ENCODE measurements at regions not wholly inside any gene's neighbourhood (a gene's known extent, or its start where the extent isn't known, plus 50 kb on each side); places are given as distances from the start of the nearest gene placed in this dataset.

GRCh38 chr22:48371391-48371790 lies 1456.3 kb downstream of the BRD1 start:
- Histone ChIP-seq H3K36me3 (replicated peaks in 1 of 2; ENCODE audit: control insufficient read depth in 1 of 2, insufficient read depth in 2 of 2, low read length in 2 of 2) (no peaks in the 10 kb centered on the region), H3K4me1 (ENCODE audit: insufficient read depth, low read length) (peaks cover 21% of the 10 kb centered on the region), H3K27ac (ENCODE audit: extremely low read length, insufficient read depth, low read length) (no peak overlapping the region), H3K27me3 (ENCODE audit: control insufficient read depth in 1 of 2, insufficient read depth in 2 of 2, low read length in 2 of 2) (peaks cover 5 to 48% of the 10 kb centered on the region in 2 experiments; a peak in 4 of 5 replicates), H4K20me1 (ENCODE audit: insufficient read depth, low read length) (peaks cover 18% of the 10 kb centered on the region; the same call in 1 of the 2 replicates), H3K9me3 (ENCODE audit: low read length) (no peaks in the 10 kb centered on the region), H3K4me2 (ENCODE audit: low read depth, low read length) (no peak overlapping the region), H3K79me2 (ENCODE audit: insufficient read depth, low read length) (no peaks in the 10 kb centered on the region), H2AFZ (ENCODE audit: low read length) (no peak overlapping the region), H3K9ac (ENCODE audit: insufficient read depth, low read depth, low read length) (no peak overlapping the region), H3K4me3 (replicated peaks in 1 of 3; ENCODE audit: insufficient read depth in 1 of 3, low read depth in 2 of 3, low read length in 3 of 3) (no peak overlapping the region)
- BruUV-seq (replicated peaks) = no TSS peak
- in situ Hi-C loops (cut with HindIII; ENCODE audit: extremely low pct_ligation_motif_present, low pct_unique_long_range_greater_than_20kb) = no loop called here
- ATAC-seq (no peak), DNase-seq (ENCODE audit: low spot score) (no peak), FAIRE-seq (no peak)
- CTCF ChIA-PET (ENCODE audit: low intra/inter-chr PET ratio, low total read pairs) = no interaction called here
- POLR2A ChIA-PET = no interaction called here
- intact Hi-C loops (cut with micrococcal nuclease; ENCODE audit: unreplicated experiment) = no loop called here
- 47% methylated on average over 6 of the region's 7 CpGs for WGBS (ENCODE audit: low lambda C conversion rate)
- TF ChIP-seq ZNF598 (CRISPR knock-in tag; IDR thresholded peaks at IDR 0.05; ENCODE audit: borderline replicate concordance) (no peak), ZNF749 (CRISPR knock-in tag; IDR thresholded peaks at IDR 0.05; ENCODE audit: borderline replicate concordance) (no peak), MNT (IDR thresholded peaks at IDR 0.05) (no peak), XRCC5 (optimal IDR thresholded peaks at IDR 0.05; ENCODE audit: low read length) (no peak), NFE2L1 (CRISPR knock-in tag; IDR thresholded peaks at IDR 0.05; ENCODE audit: borderline replicate concordance) (no peak), RAD21 (CRISPR knock-in tag; IDR thresholded peaks at IDR 0.05) (no peak), ZSCAN9 (CRISPR knock-in tag; IDR thresholded peaks at IDR 0.05; ENCODE audit: borderline replicate concordance) (no peak)

Measured in HepG2 (cell line).